ENCODE measurements at regions not wholly inside any gene's neighbourhood (a gene's known extent, or its start where the extent isn't known, plus 50 kb on each side); places are given as distances from the start of the nearest gene placed in this dataset.

DNA sequence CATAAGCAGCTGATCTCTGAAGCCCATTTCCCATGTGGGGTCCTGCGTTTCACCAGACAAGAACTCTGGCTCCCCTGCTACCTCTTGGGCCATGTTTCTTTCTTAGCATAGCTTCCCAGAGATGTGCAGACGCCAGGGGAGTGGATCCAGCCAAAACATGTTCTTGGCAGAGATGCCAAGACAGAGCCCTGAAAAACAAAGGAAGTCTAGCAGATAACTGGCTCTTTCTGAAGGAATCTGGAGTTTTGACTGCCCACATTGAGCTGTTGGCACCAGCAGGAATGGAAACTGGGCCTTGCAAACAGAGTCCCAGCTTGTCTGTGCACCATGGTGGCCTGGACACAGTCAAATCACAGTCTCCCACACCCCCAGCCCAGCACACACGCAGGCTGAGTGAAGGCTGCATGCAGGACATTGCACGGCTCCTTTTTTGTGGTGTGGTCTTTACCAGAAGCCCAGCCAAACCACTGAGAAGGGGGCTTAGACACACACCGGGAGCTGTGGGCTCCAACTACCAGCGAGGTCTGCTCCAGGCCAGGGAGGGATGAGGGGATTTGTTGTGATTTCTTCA lies 114.7 kb downstream of the SNX18 start:
- TF ChIP-seq, protein P1, sequence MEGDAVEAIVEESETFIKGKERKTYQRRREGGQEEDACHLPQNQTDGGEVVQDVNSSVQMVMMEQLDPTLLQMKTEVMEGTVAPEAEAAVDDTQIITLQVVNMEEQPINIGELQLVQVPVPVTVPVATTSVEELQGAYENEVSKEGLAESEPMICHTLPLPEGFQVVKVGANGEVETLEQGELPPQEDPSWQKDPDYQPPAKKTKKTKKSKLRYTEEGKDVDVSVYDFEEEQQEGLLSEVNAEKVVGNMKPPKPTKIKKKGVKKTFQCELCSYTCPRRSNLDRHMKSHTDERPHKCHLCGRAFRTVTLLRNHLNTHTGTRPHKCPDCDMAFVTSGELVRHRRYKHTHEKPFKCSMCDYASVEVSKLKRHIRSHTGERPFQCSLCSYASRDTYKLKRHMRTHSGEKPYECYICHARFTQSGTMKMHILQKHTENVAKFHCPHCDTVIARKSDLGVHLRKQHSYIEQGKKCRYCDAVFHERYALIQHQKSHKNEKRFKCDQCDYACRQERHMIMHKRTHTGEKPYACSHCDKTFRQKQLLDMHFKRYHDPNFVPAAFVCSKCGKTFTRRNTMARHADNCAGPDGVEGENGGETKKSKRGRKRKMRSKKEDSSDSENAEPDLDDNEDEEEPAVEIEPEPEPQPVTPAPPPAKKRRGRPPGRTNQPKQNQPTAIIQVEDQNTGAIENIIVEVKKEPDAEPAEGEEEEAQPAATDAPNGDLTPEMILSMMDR (conservative IDR thresholded peaks at IDR 0.05 in 1 of 2, IDR thresholded peaks at IDR 0.05 in 1 of 2; ENCODE audit: low read depth in 1 of 2, low read length in 2 of 2), result no peak
- TF ChIP-seq EZH2 (IDR thresholded peaks at IDR 0.05; ENCODE audit: low read length, missing control alignments), result no peak
